ENCODE measurements at regions not wholly inside any gene's neighbourhood (a gene's known extent, or its start where the extent isn't known, plus 50 kb on each side); places are given as distances from the start of the nearest gene placed in this dataset.

GRCh38 chr2:84160453-84160852 lies 298.6 kb downstream of the SUCLG1 start:
- no peaks in the 10 kb centered on the region for H3K36me3 ChIP-seq (replicated peaks; ENCODE audit: insufficient read depth, low read length)
- H3K4me3 ChIP-seq (ENCODE audit: low read length): no peak overlapping the region
- no peaks in the 10 kb centered on the region for H3K4me1 ChIP-seq (ENCODE audit: low read length)
- H2AFZ ChIP-seq (ENCODE audit: low read length): no peak overlapping the region
- H3F3A ChIP-seq (ENCODE audit: insufficient read depth, low read length): no peaks in the 10 kb centered on the region
- H3K9me2 ChIP-seq (replicated peaks; ENCODE audit: insufficient read depth, low read length): no peaks in the 10 kb centered on the region
- DNase-seq: no peak
- no peak overlapping the region for H3K9ac ChIP-seq (ENCODE audit: low read length)
- no peak overlapping the region for H3K27ac ChIP-seq (ENCODE audit: low read length)
- no peaks in the 10 kb centered on the region for H4K20me1 ChIP-seq (ENCODE audit: insufficient read depth, low read length)
- H3K9me3 ChIP-seq (replicated peaks; ENCODE audit: insufficient read depth, low read length): no peaks in the 10 kb centered on the region
- H3K79me2 ChIP-seq (ENCODE audit: low read length): no peaks in the 10 kb centered on the region
- no peaks in the 10 kb centered on the region for H3K27me3 ChIP-seq (replicated peaks; ENCODE audit: insufficient read depth, low read length)
- TF ChIP-seq EZH2phosphoT487 (IDR thresholded peaks at IDR 0.05; ENCODE audit: low read length) (no peak), EZH2 (optimal IDR thresholded peaks at IDR 0.05; ENCODE audit: low read depth, low read length) (no peak)
- TF ChIP-seq, protein P1, sequence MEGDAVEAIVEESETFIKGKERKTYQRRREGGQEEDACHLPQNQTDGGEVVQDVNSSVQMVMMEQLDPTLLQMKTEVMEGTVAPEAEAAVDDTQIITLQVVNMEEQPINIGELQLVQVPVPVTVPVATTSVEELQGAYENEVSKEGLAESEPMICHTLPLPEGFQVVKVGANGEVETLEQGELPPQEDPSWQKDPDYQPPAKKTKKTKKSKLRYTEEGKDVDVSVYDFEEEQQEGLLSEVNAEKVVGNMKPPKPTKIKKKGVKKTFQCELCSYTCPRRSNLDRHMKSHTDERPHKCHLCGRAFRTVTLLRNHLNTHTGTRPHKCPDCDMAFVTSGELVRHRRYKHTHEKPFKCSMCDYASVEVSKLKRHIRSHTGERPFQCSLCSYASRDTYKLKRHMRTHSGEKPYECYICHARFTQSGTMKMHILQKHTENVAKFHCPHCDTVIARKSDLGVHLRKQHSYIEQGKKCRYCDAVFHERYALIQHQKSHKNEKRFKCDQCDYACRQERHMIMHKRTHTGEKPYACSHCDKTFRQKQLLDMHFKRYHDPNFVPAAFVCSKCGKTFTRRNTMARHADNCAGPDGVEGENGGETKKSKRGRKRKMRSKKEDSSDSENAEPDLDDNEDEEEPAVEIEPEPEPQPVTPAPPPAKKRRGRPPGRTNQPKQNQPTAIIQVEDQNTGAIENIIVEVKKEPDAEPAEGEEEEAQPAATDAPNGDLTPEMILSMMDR (IDR thresholded peaks at IDR 0.05; ENCODE audit: low read length): no peak
- no peak overlapping the region for H3K4me2 ChIP-seq (ENCODE audit: low read depth, low read length)

- TF ChIP-seq, protein P1 (IDR thresholded peaks at IDR 0.05; ENCODE audit: low read length): no peak
- TF ChIP-seq EZH2 (optimal IDR thresholded peaks at IDR 0.05; ENCODE audit: low read depth, low read length): no peak
- H3K36me3 ChIP-seq (replicated peaks; ENCODE audit: insufficient read depth, low read length): no peaks in the 10 kb centered on the region
- H3K4me1 ChIP-seq (ENCODE audit: low read length): no peaks in the 10 kb centered on the region
- no peaks in the 10 kb centered on the region for H4K20me1 ChIP-seq (ENCODE audit: insufficient read depth, low read length)
- no peaks in the 10 kb centered on the region for H3K79me2 ChIP-seq (ENCODE audit: low read length)
- no peak for DNase-seq
- no peaks in the 10 kb centered on the region for H3K27me3 ChIP-seq (replicated peaks; ENCODE audit: insufficient read depth, low read length)
- H3K27ac ChIP-seq (ENCODE audit: low read length): no peak overlapping the region
- no peak overlapping the region for H2AFZ ChIP-seq (ENCODE audit: low read length)
- no peak overlapping the region for H3K4me2 ChIP-seq (ENCODE audit: low read depth, low read length)
- H3K4me3 ChIP-seq (ENCODE audit: low read length): no peak overlapping the region
- no peak overlapping the region for H3K9ac ChIP-seq (ENCODE audit: low read length)
- H3K9me3 ChIP-seq (replicated peaks; ENCODE audit: insufficient read depth, low read length): no peaks in the 10 kb centered on the region
- H3F3A ChIP-seq (ENCODE audit: insufficient read depth, low read length): no peaks in the 10 kb centered on the region
- no peaks in the 10 kb centered on the region for H3K9me2 ChIP-seq (replicated peaks; ENCODE audit: insufficient read depth, low read length)
Measured at GRCh38 chr2:84158605-84159004, 300.5 kb downstream of the SUCLG1 start.

- no peak for DNase-seq
- TF ChIP-seq, protein P1 (IDR thresholded peaks at IDR 0.05; ENCODE audit: low read length): no peak
- TF ChIP-seq EZH2phosphoT487 (IDR thresholded peaks at IDR 0.05; ENCODE audit: low read length) (no peak), EZH2 (optimal IDR thresholded peaks at IDR 0.05; ENCODE audit: low read depth, low read length) (no peak)
- no peak overlapping the region for H3K27ac ChIP-seq (ENCODE audit: low read length)
- H3K4me1 ChIP-seq (ENCODE audit: low read length): no peaks in the 10 kb centered on the region
- no peaks in the 10 kb centered on the region for H3K9me3 ChIP-seq (replicated peaks; ENCODE audit: insufficient read depth, low read length)
- H3K27me3 ChIP-seq (replicated peaks; ENCODE audit: insufficient read depth, low read length): no peaks in the 10 kb centered on the region
- H4K20me1 ChIP-seq (ENCODE audit: insufficient read depth, low read length): no peaks in the 10 kb centered on the region
- H3K4me3 ChIP-seq (ENCODE audit: low read length): no peak overlapping the region
- no peak overlapping the region for H3K9ac ChIP-seq (ENCODE audit: low read length)
- no peaks in the 10 kb centered on the region for H3K9me2 ChIP-seq (replicated peaks; ENCODE audit: insufficient read depth, low read length)
- H3K36me3 ChIP-seq (replicated peaks; ENCODE audit: insufficient read depth, low read length): no peaks in the 10 kb centered on the region
- no peaks in the 10 kb centered on the region for H3K79me2 ChIP-seq (ENCODE audit: low read length)
- no peak overlapping the region for H2AFZ ChIP-seq (ENCODE audit: low read length)
- no peaks in the 10 kb centered on the region for H3F3A ChIP-seq (ENCODE audit: insufficient read depth, low read length)
- H3K4me2 ChIP-seq (ENCODE audit: low read depth, low read length): no peak overlapping the region
Measured at GRCh38 chr2:84152462-84152861, 306.6 kb downstream of the SUCLG1 start.
